HTR-8/SVneo (cell line): ENCODE measurements at regions not wholly inside any gene's neighbourhood (a gene's known extent, or its start where the extent isn't known, plus 50 kb on each side); places are given as distances from the start of the nearest gene placed in this dataset.
A peak's percentile ranks its signal among the peaks of the same experiment; 100 is the strongest.

Experiments used
- DNase-seq: peaks from one replicate; pipeline ENCODE4 v3.0.0; 2011; ENCODE audit warnings: low spot score, mixed read lengths; ENCODE audit not compliant: insufficient read length
- FAIRE-seq: peaks from 2 replicates; lab custom pipeline; 2011; peaks lifted over from hg19 to GRCh38; lab: Jason Lieb, UNC

- no peak for FAIRE-seq
- DNase-seq, result no peak
Measured at GRCh38 chr10:94178475-94179253, 184.1 kb downstream of the NOC3L start.

- no peak for FAIRE-seq
- DNase-seq, result no peak
Measured at GRCh38 chr10:94180576-94180975, 182.2 kb downstream of the NOC3L start.

- DNase-seq (peak; percentile 33), FAIRE-seq (peak; percentile 85)
Measured at GRCh38 chr10:94183666-94184264, 179.0 kb downstream of the NOC3L start.

- FAIRE-seq, result no peak
- no peak for DNase-seq
Measured at GRCh38 chr10:94186722-94187121, 176.0 kb downstream of the NOC3L start.

- FAIRE-seq (no peak), DNase-seq (no peak)
Measured at GRCh38 chr10:94192333-94192732, 170.4 kb downstream of the NOC3L start.

GRCh38 chr10:94192974-94193373, 169.8 kb downstream of the NOC3L start:
- DNase-seq (no peak), FAIRE-seq (no peak)

- DNase-seq (no peak), FAIRE-seq (no peak)
Measured at GRCh38 chr10:94193466-94193924, 169.2 kb downstream of the NOC3L start.

- no peak for FAIRE-seq
- peak; percentile 56 for DNase-seq
Measured at GRCh38 chr10:94194256-94194655, 168.5 kb downstream of the NOC3L start.

- DNase-seq, result no peak
- FAIRE-seq, result no peak
Measured at GRCh38 chr10:94197241-94197640, 165.5 kb downstream of the NOC3L start.

- DNase-seq (no peak), FAIRE-seq (no peak)
Measured at GRCh38 chr10:94198324-94198723, 164.4 kb downstream of the NOC3L start.

- FAIRE-seq (no peak), DNase-seq (no peak)
Measured at GRCh38 chr10:94199565-94199964, 163.2 kb downstream of the NOC3L start.

- no peak for DNase-seq
- no peak for FAIRE-seq
Measured at GRCh38 chr10:94200146-94200837, 162.4 kb downstream of the NOC3L start.

GRCh38 chr10:94205396-94205831, 157.3 kb downstream of the NOC3L start:
- peak; percentile 20 for FAIRE-seq

GRCh38 chr10:94206176-94206575, 156.6 kb downstream of the NOC3L start:
- FAIRE-seq, result no peak

More at GRCh38 chr10:94205396-94205831, 157.3 kb downstream of the NOC3L start:
- peak; percentile 13 for DNase-seq

GRCh38 chr10:94208315-94208714, 154.4 kb downstream of the NOC3L start:
- DNase-seq, result no peak
- FAIRE-seq, result no peak

More at GRCh38 chr10:94206176-94206575, 156.6 kb downstream of the NOC3L start:
- no peak for DNase-seq

GRCh38 chr10:94210440-94211168, 152.1 kb downstream of the NOC3L start:
- FAIRE-seq (no peak), DNase-seq (no peak)

GRCh38 chr10:94211169-94211510, 151.6 kb downstream of the NOC3L start:
- DNase-seq (no peak), FAIRE-seq (no peak)

GRCh38 chr10:94213001-94213530, 149.7 kb downstream of the NOC3L start:
- no peak for FAIRE-seq
- no peak for DNase-seq

- DNase-seq (no peak), FAIRE-seq (no peak)
Measured at GRCh38 chr10:94213980-94214379, 148.8 kb downstream of the NOC3L start.

- peak; percentile 55 for FAIRE-seq
Measured at GRCh38 chr10:94214481-94214893, 148.3 kb downstream of the NOC3L start.

More at GRCh38 chr10:94214481-94214893, 148.3 kb downstream of the NOC3L start:
- DNase-seq, result no peak
